GM23338 (cell line): ENCODE measurements at regions not wholly inside any gene's neighbourhood (a gene's known extent, or its start where the extent isn't known, plus 50 kb on each side); places are given as distances from the start of the nearest gene placed in this dataset.

ENCODE experiments used
- ATAC-seq: fragments of 200-7000 bp; cut with Tn5 transposase; 3 replicates; pipeline ENCODE4 v1.9.1; 2020
- DNase-seq: peaks from one replicate; pipeline ENCODE4 v3.0.0-alpha.2; 2015; ENCODE audit warnings: low spot score
- H2AFZ ChIP-seq: fragments of 200-600 bp; sonication (generic); 2 replicates; pipeline ENCODE4 v1.8.0; 2016; ENCODE audit warnings: antibody characterized with exemption, mild to moderate bottlenecking, moderate library complexity
- H3F3A ChIP-seq: fragments of 200-600 bp; sonication (generic); replicated peaks from 2 replicates; pipeline ENCODE4 v1.8.0; 2017; ENCODE audit warnings: antibody characterized with exemption, mixed run types, low read depth
- H3K27ac ChIP-seq: fragments of 200-600 bp; sonication (generic); 2 replicates; pipeline ENCODE4 v1.6.1; 2016; ENCODE audit warnings: low read depth
- H3K27me3 ChIP-seq: fragments of 200-600 bp; sonication (generic); 2 replicates; pipeline ENCODE4 v1.8.0; 2016; ENCODE audit warnings: mild to moderate bottlenecking, mixed run types, moderate library complexity; ENCODE audit not compliant: insufficient read depth
- H3K36me3 ChIP-seq: fragments of 200-600 bp; sonication (generic); 2 replicates; pipeline ENCODE4 v1.8.0; 2016; ENCODE audit warnings: mild to moderate bottlenecking; ENCODE audit not compliant: insufficient read depth
- H3K4me1 ChIP-seq: fragments of 200-600 bp; sonication (generic); 2 replicates; pipeline ENCODE4 v1.8.0; 2016; ENCODE audit warnings: mild to moderate bottlenecking, moderate library complexity; ENCODE audit not compliant: insufficient read depth
- H3K4me2 ChIP-seq: fragments of 200-600 bp; sonication (generic); 2 replicates; pipeline ENCODE4 v1.7.1; 2017; ENCODE audit warnings: mixed run types
- H3K4me3 ChIP-seq: fragments of 200-600 bp; sonication (generic); 2 replicates; pipeline ENCODE4 v1.6.1; 2016; ENCODE audit warnings: mixed run types
- H3K79me2 ChIP-seq: fragments of 200-600 bp; sonication (generic); replicated peaks from 2 replicates; pipeline ENCODE4 v1.8.0; 2017; ENCODE audit warnings: mild to moderate bottlenecking; ENCODE audit not compliant: insufficient read depth
- H3K9me2 ChIP-seq: fragments of 200-600 bp; sonication (generic); 2 replicates; pipeline ENCODE4 v1.8.0; 2017; ENCODE audit not compliant: insufficient read depth
- H4K20me1 ChIP-seq: fragments of 200-600 bp; sonication (generic); replicated peaks from 2 replicates; pipeline ENCODE4 v1.8.0; 2017; ENCODE audit warnings: mild to moderate bottlenecking; ENCODE audit not compliant: insufficient read depth
- H3K27ac Mint-ChIP-seq: 2 replicates; pipeline ENCODE4 v1.8.0; 2020; ENCODE audit warnings: inconsistent platforms, mild to moderate bottlenecking, moderate library complexity, mixed read lengths
- H3K27me3 Mint-ChIP-seq: 3 replicates; pipeline ENCODE4 v1.8.0; 2022; ENCODE audit warnings: low read depth, mild to moderate bottlenecking, moderate library complexity, mixed read lengths, inconsistent platforms; ENCODE audit not compliant: insufficient read depth, poor library complexity
- H3K36me3 Mint-ChIP-seq: 3 replicates; pipeline ENCODE4 v1.8.0; 2021; ENCODE audit warnings: low read depth, mild to moderate bottlenecking, inconsistent platforms, moderate library complexity, mixed read lengths
- H3K4me1 Mint-ChIP-seq: 3 replicates; pipeline ENCODE4 v1.8.0; 2020; ENCODE audit warnings: mild to moderate bottlenecking, inconsistent platforms, mixed read lengths
- H3K4me3 Mint-ChIP-seq: 3 replicates; pipeline ENCODE4 v1.8.0; 2021; ENCODE audit warnings: moderate library complexity, mild to moderate bottlenecking, inconsistent platforms, mixed read lengths
- H3K9me3 Mint-ChIP-seq: 3 replicates; pipeline ENCODE4 v1.8.0; 2020; ENCODE audit warnings: moderate library complexity, mild to moderate bottlenecking, inconsistent platforms, mixed read lengths
- CTCF ChIP-seq, 2 experiments: fragments of 200-600 bp in 1 of 2; sonication (generic) in 1 of 2; conservative IDR thresholded peaks; 2 replicates each; pipeline versions ENCODE4 v1.5.1 to v1.6.1; 2016 to 2017; ENCODE audit warnings: antibody characterized with exemption in 2 of 2, low read depth in 2 of 2, mild to moderate bottlenecking in 2 of 2, moderate library complexity in 1 of 2
- ETS1 ChIP-seq: IDR thresholded peaks from 2 replicates; pipeline ENCODE4 v1.6.1; 2016; ENCODE audit warnings: antibody characterized with exemption
- EZH2 ChIP-seq: fragments of 200-600 bp; sonication (generic); IDR thresholded peaks from one replicate; pipeline ENCODE4 v1.8.0; 2017; ENCODE audit warnings: antibody characterized with exemption, mild to moderate bottlenecking, low read depth; ENCODE audit not compliant: unreplicated experiment
- EZH2phosphoT487 ChIP-seq: fragments of 200-600 bp; sonication (generic); IDR thresholded peaks from one replicate; pipeline ENCODE4 v1.8.1; 2018; ENCODE audit warnings: antibody characterized with exemption; ENCODE audit not compliant: unreplicated experiment
- JUNB ChIP-seq: IDR thresholded peaks from one replicate; pipeline ENCODE4 v1.6.1; 2016; ENCODE audit warnings: antibody characterized with exemption; ENCODE audit not compliant: unreplicated experiment
- NANOG ChIP-seq: IDR thresholded peaks from 2 replicates; pipeline ENCODE4 v1.6.1; 2016; ENCODE audit warnings: antibody characterized with exemption, borderline replicate concordance
- POLR2AphosphoS5 ChIP-seq: IDR thresholded peaks from 2 replicates; pipeline ENCODE4 v1.6.1; 2016; ENCODE audit warnings: antibody characterized with exemption, low read depth
- STAT1 ChIP-seq: IDR thresholded peaks from one replicate; pipeline ENCODE4 v1.6.1; 2016; ENCODE audit warnings: antibody characterized with exemption; ENCODE audit not compliant: unreplicated experiment
- ZNF114 ChIP-seq: fragments of 250-450 bp; sonication (Bioruptor Pico); IDR thresholded peaks from 2 replicates; pipeline ENCODE4 v1.5.0; 2020; ENCODE audit warnings: mild to moderate bottlenecking, moderate library complexity
- ZNF331 ChIP-seq: fragments of 250-450 bp; sonication (Bioruptor Pico); IDR thresholded peaks from 2 replicates; pipeline ENCODE4 v1.5.0; 2020; ENCODE audit warnings: low read depth, mild to moderate bottlenecking, moderate library complexity
- ZNF462 ChIP-seq: fragments of 250-450 bp; sonication (Bioruptor Pico); IDR thresholded peaks from 2 replicates; pipeline ENCODE4 v1.5.0; 2020; ENCODE audit warnings: mild to moderate bottlenecking, moderate library complexity

- Histone ChIP-seq H2AFZ (no peak overlapping the region), H4K20me1 (no peaks in the 10 kb centered on the region), H3K9me2 (no peaks in the 10 kb centered on the region), H3K79me2 (no peaks in the 10 kb centered on the region), H3K4me3 (no peak overlapping the region), H3K36me3 (no peaks in the 10 kb centered on the region), H3K27me3 (no peaks in the 10 kb centered on the region), H3K27ac (no peak overlapping the region), H3F3A (no peaks in the 10 kb centered on the region), H3K4me2 (no peak overlapping the region), H3K4me1 (no peaks in the 10 kb centered on the region)
- DNase-seq (no peak), ATAC-seq (no peak)
- peaks cover 9% of the 10 kb centered on the region for H3K4me1 Mint-ChIP-seq
- no peaks in the 10 kb centered on the region for H3K9me3 Mint-ChIP-seq
- TF ChIP-seq EZH2phosphoT487 (no peak), ZNF331 (CRISPR knock-in tag) (no peak), POLR2AphosphoS5 (no peak), ZNF114 (CRISPR knock-in tag) (no peak), ETS1 (no peak), STAT1 (no peak), ZNF462 (CRISPR knock-in tag) (no peak), EZH2 (no peak), NANOG (no peak), CTCF (conservative IDR thresholded peaks at IDR 0.05; ENCODE audit: low read depth in 2 of 2) (no peak), JUNB (no peak)
- peaks cover 10% of the 10 kb centered on the region for H3K27me3 Mint-ChIP-seq
- H3K36me3 Mint-ChIP-seq = no peaks in the 10 kb centered on the region; the same call in 2 of the 3 replicates
- no peak overlapping the region for H3K27ac Mint-ChIP-seq
- no peak overlapping the region for H3K4me3 Mint-ChIP-seq
Observed at GRCh38 chr10:128995676-128996075, 471.4 kb upstream of the MGMT start.
